OCI-LY1 (cell line): ENCODE measurements at regions not wholly inside any gene's neighbourhood (a gene's known extent, or its start where the extent isn't known, plus 50 kb on each side); places are given as distances from the start of the nearest gene placed in this dataset.
"Not testable (repeated sequence)": the region's sequence is repeated elsewhere in the genome, so short reads cannot be mapped to it uniquely, and the experiment has no call there.

Source experiments
- H2AFZ ChIP-seq: fragments of 200-600 bp; sonication (generic), shearing (Covaris generic); 2 replicates; pipeline ENCODE4 v1.6.0; 2014; ENCODE audit warnings: antibody characterized with exemption, mild to moderate bottlenecking, low read length
- H3F3A ChIP-seq: fragments of 200-600 bp; sonication (generic), shearing (Covaris generic); 2 replicates; pipeline ENCODE4 v1.6.0; 2014; ENCODE audit warnings: mild to moderate bottlenecking, antibody characterized with exemption, low read length, moderate library complexity; ENCODE audit not compliant: insufficient read depth
- H3K27ac ChIP-seq: fragments of 200-600 bp; sonication (generic); 2 replicates; pipeline ENCODE4 v1.5.1; 2014; ENCODE audit warnings: low read length, mixed run types, mild to moderate bottlenecking, low read depth; ENCODE audit not compliant: poor library complexity, severe bottlenecking
- H3K27me3 ChIP-seq: fragments of 200-600 bp; sonication (generic); 2 replicates; pipeline ENCODE4 v1.6.0; 2014; ENCODE audit warnings: antibody characterized with exemption, mild to moderate bottlenecking, low read length, moderate library complexity; ENCODE audit not compliant: insufficient read depth
- H3K36me3 ChIP-seq: fragments of 200-600 bp; sonication (generic); 2 replicates; pipeline ENCODE4 v1.6.1; 2014; ENCODE audit warnings: mild to moderate bottlenecking, antibody characterized with exemption, low read length, moderate library complexity, mixed read lengths; ENCODE audit not compliant: insufficient read depth
- H3K4me1 ChIP-seq: fragments of 200-600 bp; sonication (generic); 2 replicates; pipeline ENCODE4 v1.5.1; 2014; ENCODE audit warnings: mild to moderate bottlenecking, low read length, moderate library complexity; ENCODE audit not compliant: insufficient read depth, severe bottlenecking
- H3K4me2 ChIP-seq: fragments of 200-600 bp; sonication (generic), shearing (Covaris generic); 2 replicates; pipeline ENCODE4 v1.6.1; 2014; ENCODE audit warnings: low read length
- H3K4me3 ChIP-seq: fragments of 200-600 bp; sonication (generic); 2 replicates; pipeline ENCODE4 v1.5.1; 2014; ENCODE audit warnings: low read length, low read depth, mild to moderate bottlenecking, mixed read lengths; ENCODE audit not compliant: poor library complexity, severe bottlenecking
- H3K79me2 ChIP-seq: fragments of 200-600 bp; shearing (Covaris generic); 2 replicates; pipeline ENCODE4 v1.6.1; 2016; ENCODE audit warnings: mixed run types, low read length, mixed read lengths; ENCODE audit not compliant: insufficient read depth
- H3K9ac ChIP-seq: fragments of 200-600 bp; sonication (generic), shearing (Covaris generic); 2 replicates; pipeline ENCODE4 v1.6.1; 2014; ENCODE audit warnings: mild to moderate bottlenecking, low read length, mixed read lengths
- H3K9me2 ChIP-seq: fragments of 200-600 bp; sonication (generic), shearing (Covaris generic); 2 replicates; pipeline ENCODE4 v1.6.1; 2014; ENCODE audit warnings: low read depth, mild to moderate bottlenecking, low read length, mixed read lengths
- H3K9me3 ChIP-seq: fragments of 200-600 bp; shearing (Covaris generic); 2 replicates; pipeline ENCODE4 v1.6.1; 2014; ENCODE audit warnings: low read length, mixed read lengths
- H4K20me1 ChIP-seq: fragments of 200-600 bp; sonication (generic), shearing (Covaris generic); 2 replicates; pipeline ENCODE4 v1.6.0; 2016; ENCODE audit warnings: mild to moderate bottlenecking, low read length; ENCODE audit not compliant: insufficient read depth
- EZH2 ChIP-seq: fragments of 200-600 bp; sonication (generic), shearing (Covaris generic); IDR thresholded peaks from 2 replicates; pipeline ENCODE4 v1.8.0; 2017; ENCODE audit warnings: borderline replicate concordance, mixed run types, mild to moderate bottlenecking, antibody characterized with exemption, low read length, moderate library complexity, mixed read lengths
- TF ChIP-seq, protein P1 (sequence below): fragments of 200-600 bp; sonication (generic), shearing (Covaris generic); IDR thresholded peaks from 2 replicates; pipeline ENCODE4 v1.5.1; 2017; ENCODE audit warnings: mild to moderate bottlenecking, antibody characterized with exemption, low read length, moderate library complexity, mixed read lengths

- Histone ChIP-seq H3K27me3 (no peaks in the 10 kb centered on the region), H3K27ac (no peak overlapping the region), H3K4me2 (no peak overlapping the region), H3K4me3 (no peak overlapping the region), H2AFZ (no peak overlapping the region), H3F3A (no peaks in the 10 kb centered on the region), H4K20me1 (no peaks in the 10 kb centered on the region), H3K9me3 (peaks cover 3% of the 10 kb centered on the region; the same call in 1 of the 2 replicates), H3K4me1 (no peaks in the 10 kb centered on the region), H3K79me2 (no peaks in the 10 kb centered on the region), H3K9ac (no peak overlapping the region), H3K9me2 (no peaks in the 10 kb centered on the region), H3K36me3 (no peaks in the 10 kb centered on the region)
- no peak for TF ChIP-seq EZH2
- TF ChIP-seq, protein P1, sequence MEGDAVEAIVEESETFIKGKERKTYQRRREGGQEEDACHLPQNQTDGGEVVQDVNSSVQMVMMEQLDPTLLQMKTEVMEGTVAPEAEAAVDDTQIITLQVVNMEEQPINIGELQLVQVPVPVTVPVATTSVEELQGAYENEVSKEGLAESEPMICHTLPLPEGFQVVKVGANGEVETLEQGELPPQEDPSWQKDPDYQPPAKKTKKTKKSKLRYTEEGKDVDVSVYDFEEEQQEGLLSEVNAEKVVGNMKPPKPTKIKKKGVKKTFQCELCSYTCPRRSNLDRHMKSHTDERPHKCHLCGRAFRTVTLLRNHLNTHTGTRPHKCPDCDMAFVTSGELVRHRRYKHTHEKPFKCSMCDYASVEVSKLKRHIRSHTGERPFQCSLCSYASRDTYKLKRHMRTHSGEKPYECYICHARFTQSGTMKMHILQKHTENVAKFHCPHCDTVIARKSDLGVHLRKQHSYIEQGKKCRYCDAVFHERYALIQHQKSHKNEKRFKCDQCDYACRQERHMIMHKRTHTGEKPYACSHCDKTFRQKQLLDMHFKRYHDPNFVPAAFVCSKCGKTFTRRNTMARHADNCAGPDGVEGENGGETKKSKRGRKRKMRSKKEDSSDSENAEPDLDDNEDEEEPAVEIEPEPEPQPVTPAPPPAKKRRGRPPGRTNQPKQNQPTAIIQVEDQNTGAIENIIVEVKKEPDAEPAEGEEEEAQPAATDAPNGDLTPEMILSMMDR, result no peak
Observed at GRCh38 chr5:124022966-124023365, 511.0 kb downstream of the CSNK1G3 start.

DNA sequence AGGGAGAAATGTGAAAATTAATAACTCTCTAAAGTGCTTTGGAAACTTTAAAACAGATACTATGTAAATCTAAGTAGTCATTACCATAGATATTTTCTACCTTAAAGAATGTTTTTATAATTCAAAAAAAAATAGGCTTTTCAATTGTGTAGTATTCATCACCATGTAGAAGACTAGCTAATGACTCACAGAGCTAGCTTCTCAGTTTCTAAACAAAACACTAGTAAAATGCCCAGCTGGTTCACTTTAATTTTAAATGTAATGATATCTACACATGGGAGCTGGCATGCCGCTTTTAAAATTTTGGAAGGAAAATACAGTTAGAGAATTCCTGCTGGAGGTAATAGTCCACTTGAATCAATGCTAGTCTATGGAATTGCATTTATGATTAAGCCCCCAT, 509.8 kb downstream of the CSNK1G3 start:
- no peaks in the 10 kb centered on the region for H3K36me3 ChIP-seq
- H4K20me1 ChIP-seq, result no peaks in the 10 kb centered on the region
- no peak overlapping the region for H3K4me2 ChIP-seq
- peaks cover 3% of the 10 kb centered on the region; the same call in 1 of the 2 replicates for H3K9me3 ChIP-seq
- H3K4me3 ChIP-seq, result no peak overlapping the region
- no peaks in the 10 kb centered on the region for H3F3A ChIP-seq
- H3K27ac ChIP-seq, result no peak overlapping the region
- no peak overlapping the region for H2AFZ ChIP-seq
- no peaks in the 10 kb centered on the region for H3K79me2 ChIP-seq
- no peaks in the 10 kb centered on the region for H3K4me1 ChIP-seq
- no peak overlapping the region for H3K9ac ChIP-seq
- TF ChIP-seq, protein P1, result no peak
- TF ChIP-seq EZH2, result no peak
- H3K9me2 ChIP-seq, result no peaks in the 10 kb centered on the region
- no peaks in the 10 kb centered on the region for H3K27me3 ChIP-seq

DNA sequence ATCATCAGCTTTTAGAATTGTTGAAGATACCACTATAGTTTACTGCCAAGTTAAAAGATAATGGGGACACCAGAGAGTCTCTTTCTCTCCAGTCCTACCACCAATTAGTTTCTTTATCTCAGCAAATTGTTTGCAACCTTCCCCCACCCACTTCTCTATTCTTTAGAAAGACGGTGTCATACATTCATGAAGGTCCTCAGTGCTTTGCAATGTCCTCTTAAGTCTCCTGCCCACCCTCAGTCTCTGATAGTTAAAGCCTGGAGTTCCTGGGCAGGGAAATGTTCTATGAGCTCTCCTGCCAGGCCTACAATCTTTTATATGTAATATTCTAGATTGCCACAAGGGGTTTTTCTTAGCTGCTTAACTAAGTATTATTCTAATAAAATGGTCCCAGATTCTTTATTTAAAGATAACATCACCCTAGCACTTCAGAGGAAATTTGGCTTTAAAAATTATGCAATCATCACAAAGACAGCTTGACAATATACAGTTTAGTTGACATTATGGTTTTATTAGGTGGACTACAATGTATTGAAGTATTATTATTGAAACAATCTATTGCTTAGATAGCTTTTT, 509.2 kb downstream of the CSNK1G3 start:
- Histone ChIP-seq H3K4me2 (no peak overlapping the region), H3K9me3 (peaks cover 3% of the 10 kb centered on the region; the same call in 1 of the 2 replicates), H3K4me1 (no peaks in the 10 kb centered on the region)

DNA sequence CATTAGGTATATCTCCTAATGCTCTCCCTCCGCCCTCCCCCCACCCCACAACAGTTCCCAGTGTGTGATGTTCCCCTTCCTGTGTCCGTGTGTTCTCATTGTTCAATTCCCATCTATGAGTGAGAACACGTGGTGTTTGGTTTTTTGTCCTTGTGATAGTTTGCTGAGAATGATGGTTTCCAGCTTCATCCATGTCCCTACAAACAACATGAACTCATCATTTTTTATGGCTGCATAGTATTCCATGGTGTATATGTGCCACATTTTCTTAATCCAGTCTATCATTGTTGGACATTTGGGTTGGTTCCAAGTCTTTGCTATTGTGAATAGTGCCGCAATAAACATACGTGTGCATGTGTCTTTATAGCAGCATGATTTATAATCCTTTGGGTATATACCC, 505.3 kb downstream of the CSNK1G3 start:
- H4K20me1 ChIP-seq, H3K27ac ChIP-seq, H3K36me3 ChIP-seq, H3K4me3 ChIP-seq, H3K9me2 ChIP-seq, H3K9me3 ChIP-seq, H3K9ac ChIP-seq, H3K79me2 ChIP-seq, H3K4me1 ChIP-seq, H2AFZ ChIP-seq, H3K4me2 ChIP-seq, H3F3A ChIP-seq, H3K27me3 ChIP-seq: not testable (repeated sequence)

More for the DNA sequence above, 509.2 kb downstream of the CSNK1G3 start:
- TF ChIP-seq EZH2, result no peak
- TF ChIP-seq, protein P1, result no peak; the same call in 1 of the 2 replicates
- H3K27ac ChIP-seq, result no peak overlapping the region
- no peak overlapping the region for H2AFZ ChIP-seq
- H3K27me3 ChIP-seq, result no peaks in the 10 kb centered on the region
- no peaks in the 10 kb centered on the region for H3K9me2 ChIP-seq
- no peaks in the 10 kb centered on the region for H4K20me1 ChIP-seq
- no peaks in the 10 kb centered on the region for H3K79me2 ChIP-seq
- H3F3A ChIP-seq, result no peaks in the 10 kb centered on the region
- H3K9ac ChIP-seq, result no peak overlapping the region
- no peak overlapping the region for H3K4me3 ChIP-seq
- no peaks in the 10 kb centered on the region for H3K36me3 ChIP-seq
